ENCODE measurements at regions not wholly inside any gene's neighbourhood (a gene's known extent, or its start where the extent isn't known, plus 50 kb on each side); places are given as distances from the start of the nearest gene placed in this dataset.

DNA sequence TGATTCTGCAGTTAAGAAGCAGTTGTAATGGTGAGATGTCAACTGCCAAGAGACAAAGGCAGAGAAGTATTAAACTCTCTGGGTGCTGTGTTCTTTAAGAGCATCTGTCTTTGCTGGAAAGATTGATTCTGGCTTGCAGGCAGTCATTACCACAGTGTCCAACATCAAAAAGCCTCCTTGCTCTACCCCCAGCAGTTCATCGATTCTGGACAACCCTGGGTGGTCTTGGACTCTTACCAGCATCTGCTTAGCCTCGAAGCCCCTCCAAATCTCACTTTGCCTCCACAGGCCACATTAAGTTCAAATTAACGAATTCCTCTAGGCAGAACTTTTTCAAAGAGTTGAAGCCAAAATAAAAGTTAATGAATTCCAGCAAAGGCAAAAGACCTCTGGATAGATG, 1061.4 kb downstream of the TSN start:
- TF ChIP-seq POLR2AphosphoS5 (IDR thresholded peaks at IDR 0.05; ENCODE audit: low read depth, low read length) (no peak), SIN3A (IDR thresholded peaks at IDR 0.05; ENCODE audit: borderline replicate concordance, insufficient read depth, low read length) (no peak), TAF1 (IDR thresholded peaks at IDR 0.05; ENCODE audit: borderline replicate concordance, insufficient read depth, low read length) (no peak), FOXP2 (optimal IDR thresholded peaks at IDR 0.05; ENCODE audit: borderline replicate concordance, extremely low read depth, extremely low read length, insufficient read depth) (no peak)
- TF ChIP-seq, protein P1, sequence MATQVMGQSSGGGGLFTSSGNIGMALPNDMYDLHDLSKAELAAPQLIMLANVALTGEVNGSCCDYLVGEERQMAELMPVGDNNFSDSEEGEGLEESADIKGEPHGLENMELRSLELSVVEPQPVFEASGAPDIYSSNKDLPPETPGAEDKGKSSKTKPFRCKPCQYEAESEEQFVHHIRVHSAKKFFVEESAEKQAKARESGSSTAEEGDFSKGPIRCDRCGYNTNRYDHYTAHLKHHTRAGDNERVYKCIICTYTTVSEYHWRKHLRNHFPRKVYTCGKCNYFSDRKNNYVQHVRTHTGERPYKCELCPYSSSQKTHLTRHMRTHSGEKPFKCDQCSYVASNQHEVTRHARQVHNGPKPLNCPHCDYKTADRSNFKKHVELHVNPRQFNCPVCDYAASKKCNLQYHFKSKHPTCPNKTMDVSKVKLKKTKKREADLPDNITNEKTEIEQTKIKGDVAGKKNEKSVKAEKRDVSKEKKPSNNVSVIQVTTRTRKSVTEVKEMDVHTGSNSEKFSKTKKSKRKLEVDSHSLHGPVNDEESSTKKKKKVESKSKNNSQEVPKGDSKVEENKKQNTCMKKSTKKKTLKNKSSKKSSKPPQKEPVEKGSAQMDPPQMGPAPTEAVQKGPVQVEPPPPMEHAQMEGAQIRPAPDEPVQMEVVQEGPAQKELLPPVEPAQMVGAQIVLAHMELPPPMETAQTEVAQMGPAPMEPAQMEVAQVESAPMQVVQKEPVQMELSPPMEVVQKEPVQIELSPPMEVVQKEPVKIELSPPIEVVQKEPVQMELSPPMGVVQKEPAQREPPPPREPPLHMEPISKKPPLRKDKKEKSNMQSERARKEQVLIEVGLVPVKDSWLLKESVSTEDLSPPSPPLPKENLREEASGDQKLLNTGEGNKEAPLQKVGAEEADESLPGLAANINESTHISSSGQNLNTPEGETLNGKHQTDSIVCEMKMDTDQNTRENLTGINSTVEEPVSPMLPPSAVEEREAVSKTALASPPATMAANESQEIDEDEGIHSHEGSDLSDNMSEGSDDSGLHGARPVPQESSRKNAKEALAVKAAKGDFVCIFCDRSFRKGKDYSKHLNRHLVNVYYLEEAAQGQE (IDR thresholded peaks at IDR 0.05; ENCODE audit: insufficient read depth in 1 of 2, low read depth in 2 of 2, low read length in 2 of 2), result no peak

Data from PFSK-1 (cell line).